Keratinocyte (primary cell): ENCODE measurements at regions not wholly inside any gene's neighbourhood (a gene's known extent, or its start where the extent isn't known, plus 50 kb on each side); places are given as distances from the start of the nearest gene placed in this dataset.

Source experiments
- DNase-seq: peaks from one replicate; pipeline ENCODE4 v3.0.0-alpha.2; 2011; ENCODE audit warnings: low read depth, missing footprints, low spot score
- FAIRE-seq: peaks from 2 replicates; lab custom pipeline; 2011; peaks lifted over from hg19 to GRCh38; lab: Jason Lieb, UNC
- H2AFZ ChIP-seq: 2 replicates; pipeline ENCODE4 v1.6.0; 2012; ENCODE audit warnings: low read length, control low read depth, inconsistent platforms; ENCODE audit not compliant: control insufficient read depth
- H3K27ac ChIP-seq: 2 replicates; pipeline ENCODE4 v1.5.1; 2011; ENCODE audit warnings: low read length; ENCODE audit not compliant: control insufficient read depth, insufficient read depth
- H3K27me3 ChIP-seq: 3 replicates; pipeline ENCODE4 v1.6.0; 2011; ENCODE audit warnings: low read length; ENCODE audit not compliant: control insufficient read depth, insufficient read depth; ENCODE audit errors: extremely low read depth
- H3K36me3 ChIP-seq, 2 experiments: 2 replicates in 1 of 2; 3 replicates in 1 of 2; pipeline ENCODE4 v1.5.1; 2011; ENCODE audit warnings: low read length in 2 of 2, mild to moderate bottlenecking in 1 of 2; ENCODE audit not compliant: control insufficient read depth in 2 of 2, insufficient read depth in 2 of 2; ENCODE audit errors: extremely low read depth in 1 of 2
- H3K4me1 ChIP-seq: 3 replicates; pipeline ENCODE4 v1.5.1; 2011; ENCODE audit warnings: low read length; ENCODE audit not compliant: control insufficient read depth, insufficient read depth; ENCODE audit errors: extremely low read depth
- H3K4me2 ChIP-seq: 3 replicates; pipeline ENCODE4 v1.6.0; 2011; ENCODE audit warnings: low read depth, low read length; ENCODE audit not compliant: control insufficient read depth, insufficient read depth; ENCODE audit errors: extremely low read depth
- H3K4me3 ChIP-seq, 3 experiments: fragments of 200-600 bp in 1 of 3; sonication (generic) in 1 of 3; 2 replicates in 2 of 3; 3 replicates in 1 of 3; pipeline ENCODE4 v1.5.1; 2011 to 2016; ENCODE audit warnings: low read length in 3 of 3, mild to moderate bottlenecking in 3 of 3, control low read depth in 2 of 3, inconsistent platforms in 1 of 3, low read depth in 1 of 3, mixed read lengths in 1 of 3, mixed run types in 1 of 3, moderate library complexity in 1 of 3; ENCODE audit not compliant: control insufficient read depth in 2 of 3, insufficient read depth in 2 of 3; ENCODE audit errors: extremely low read depth in 1 of 3
- H3K79me2 ChIP-seq: 2 replicates; pipeline ENCODE4 v1.6.0; 2012; ENCODE audit warnings: low read length; ENCODE audit not compliant: control insufficient read depth, insufficient read depth
- H3K9ac ChIP-seq: 3 replicates; pipeline ENCODE4 v1.6.0; 2011; ENCODE audit warnings: low read length; ENCODE audit not compliant: control insufficient read depth, insufficient read depth; ENCODE audit errors: extremely low read depth
- H3K9me1 ChIP-seq: 3 replicates; pipeline ENCODE4 v1.6.0; 2011; ENCODE audit warnings: low read length; ENCODE audit not compliant: control insufficient read depth, insufficient read depth; ENCODE audit errors: extremely low read depth
- H3K9me3 ChIP-seq: 2 replicates; pipeline ENCODE4 v1.5.1; 2012; ENCODE audit warnings: low read depth, low read length; ENCODE audit not compliant: control insufficient read depth
- H4K20me1 ChIP-seq: 3 replicates; pipeline ENCODE4 v1.6.0; 2011; ENCODE audit warnings: low read length; ENCODE audit not compliant: control insufficient read depth, insufficient read depth; ENCODE audit errors: extremely low read depth
- CTCF ChIP-seq, 3 experiments: IDR thresholded peaks in 1 of 3; conservative IDR thresholded peaks in 1 of 3; optimal IDR thresholded peaks in 1 of 3; 2 replicates in 2 of 3; 3 replicates in 1 of 3; pipeline versions ENCODE3 to v1.5.1; 2011; ENCODE audit warnings: low read length in 3 of 3, mild to moderate bottlenecking in 3 of 3, moderate library complexity in 2 of 3, control low read depth in 1 of 3, inconsistent platforms in 1 of 3; ENCODE audit not compliant: insufficient read depth in 2 of 3; ENCODE audit errors: extremely low read depth in 1 of 3
- EZH2 ChIP-seq: IDR thresholded peaks from one replicate; pipeline ENCODE4 v1.6.1; 2012; ENCODE audit warnings: inconsistent platforms, mild to moderate bottlenecking, low read length, moderate library complexity
- dilution Hi-C: fragments of 300-500 bp; cut with MboI; formaldehyde crosslinking; loops from one replicate; pipeline ENCODE4 v1.7.0; 2020; ENCODE audit warnings: low sequenced_read_pairs; ENCODE audit not compliant: extremely low pct_ligation_motif_present

- Histone ChIP-seq H3K79me2 (no peaks in the 10 kb centered on the region), H4K20me1 (no peaks in the 10 kb centered on the region), H3K9me3 (no peaks in the 10 kb centered on the region), H3K36me3 (no peaks in the 10 kb centered on the region), H3K4me1 (no peaks in the 10 kb centered on the region), H3K27ac (no peak overlapping the region), H3K9me1 (no peaks in the 10 kb centered on the region), H3K9ac (no peak overlapping the region), H2AFZ (no peak overlapping the region), H3K4me3 (no peak overlapping the region), H3K27me3 (no peaks in the 10 kb centered on the region), H3K4me2 (no peak overlapping the region)
- no peak for DNase-seq
- no peak for FAIRE-seq
- dilution Hi-C loops: no loop called here
- no peak for TF ChIP-seq EZH2
- TF ChIP-seq CTCF (optimal IDR thresholded peaks at IDR 0.05 in 1 of 3, IDR thresholded peaks at IDR 0.05 in 1 of 3, conservative IDR thresholded peaks at IDR 0.05 in 1 of 3; ENCODE audit: extremely low read depth in 1 of 3, insufficient read depth in 2 of 3, low read length in 3 of 3): no peak
Observed at GRCh38 chr2:15768142-15768541, 172.2 kb upstream of the MYCN start.

- Histone ChIP-seq H3K9ac (no peak overlapping the region), H3K36me3 (no peaks in the 10 kb centered on the region), H3K79me2 (no peaks in the 10 kb centered on the region), H3K9me1 (no peaks in the 10 kb centered on the region), H3K4me2 (no peak overlapping the region), H3K27me3 (no peaks in the 10 kb centered on the region), H2AFZ (no peak overlapping the region), H3K9me3 (no peaks in the 10 kb centered on the region), H3K4me3 (no peak overlapping the region), H3K4me1 (no peaks in the 10 kb centered on the region), H4K20me1 (no peaks in the 10 kb centered on the region), H3K27ac (no peak overlapping the region)
- no peak for FAIRE-seq
- TF ChIP-seq CTCF (optimal IDR thresholded peaks at IDR 0.05 in 1 of 3, IDR thresholded peaks at IDR 0.05 in 1 of 3, conservative IDR thresholded peaks at IDR 0.05 in 1 of 3; ENCODE audit: extremely low read depth in 1 of 3, insufficient read depth in 2 of 3, low read length in 3 of 3) (no peak), EZH2 (no peak)
- no peak for DNase-seq
- dilution Hi-C loops: no loop called here
Observed at GRCh38 chr2:15768615-15769014, 171.7 kb upstream of the MYCN start.
